ENCODE measurements at regions not wholly inside any gene's neighbourhood (a gene's known extent, or its start where the extent isn't known, plus 50 kb on each side); places are given as distances from the start of the nearest gene placed in this dataset.

DNA sequence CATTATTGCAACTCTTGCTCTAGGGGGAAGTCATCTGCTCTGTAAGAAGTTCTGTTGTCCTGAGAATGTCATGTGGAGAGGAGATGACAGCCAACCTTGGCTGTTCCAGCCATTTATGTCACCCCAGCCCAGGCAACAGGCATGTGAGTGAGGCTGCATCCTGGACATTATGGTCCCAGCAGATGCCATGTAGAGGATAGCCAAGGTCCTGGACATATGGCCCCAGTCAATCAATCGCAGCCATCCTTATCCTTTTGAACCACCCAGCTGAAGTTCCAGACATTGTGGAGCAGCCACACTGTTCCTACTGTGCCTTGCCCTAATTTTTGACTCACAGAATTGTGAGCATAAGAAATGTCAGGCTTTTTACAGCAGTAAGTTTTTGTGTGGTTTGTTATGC lies 84.9 kb downstream of the AVPR1A start:
- TF ChIP-seq, protein P1, sequence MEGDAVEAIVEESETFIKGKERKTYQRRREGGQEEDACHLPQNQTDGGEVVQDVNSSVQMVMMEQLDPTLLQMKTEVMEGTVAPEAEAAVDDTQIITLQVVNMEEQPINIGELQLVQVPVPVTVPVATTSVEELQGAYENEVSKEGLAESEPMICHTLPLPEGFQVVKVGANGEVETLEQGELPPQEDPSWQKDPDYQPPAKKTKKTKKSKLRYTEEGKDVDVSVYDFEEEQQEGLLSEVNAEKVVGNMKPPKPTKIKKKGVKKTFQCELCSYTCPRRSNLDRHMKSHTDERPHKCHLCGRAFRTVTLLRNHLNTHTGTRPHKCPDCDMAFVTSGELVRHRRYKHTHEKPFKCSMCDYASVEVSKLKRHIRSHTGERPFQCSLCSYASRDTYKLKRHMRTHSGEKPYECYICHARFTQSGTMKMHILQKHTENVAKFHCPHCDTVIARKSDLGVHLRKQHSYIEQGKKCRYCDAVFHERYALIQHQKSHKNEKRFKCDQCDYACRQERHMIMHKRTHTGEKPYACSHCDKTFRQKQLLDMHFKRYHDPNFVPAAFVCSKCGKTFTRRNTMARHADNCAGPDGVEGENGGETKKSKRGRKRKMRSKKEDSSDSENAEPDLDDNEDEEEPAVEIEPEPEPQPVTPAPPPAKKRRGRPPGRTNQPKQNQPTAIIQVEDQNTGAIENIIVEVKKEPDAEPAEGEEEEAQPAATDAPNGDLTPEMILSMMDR (IDR thresholded peaks at IDR 0.05; ENCODE audit: unreplicated experiment): no peak
- H3K4me1 Mint-ChIP-seq (ENCODE audit: low read depth, unreplicated experiment): no peaks in the 10 kb centered on the region
- no TSS peak for BruUV-seq (replicated peaks)
- no peak for DNase-seq
- no peak overlapping the region for H3K4me3 Mint-ChIP-seq (ENCODE audit: low read depth, unreplicated experiment)
- H3K9me3 Mint-ChIP-seq (ENCODE audit: low read depth, unreplicated experiment): no peaks in the 10 kb centered on the region
- H3K36me3 Mint-ChIP-seq (ENCODE audit: insufficient read depth, unreplicated experiment): no peaks in the 10 kb centered on the region
- no peaks in the 10 kb centered on the region for H3K27me3 Mint-ChIP-seq (ENCODE audit: unreplicated experiment)
- CTCF ChIA-PET: no interaction called here
- intact Hi-C loops (cut with micrococcal nuclease; ENCODE audit: unreplicated experiment): loop anchor here (5.0 to 10.0 kb wide), 3 partner anchors 84 to 801 kb away; partner anchors contain the start of gene USP15
- H3K27ac Mint-ChIP-seq (ENCODE audit: unreplicated experiment): no peak overlapping the region

GRCh38 chr12:63064080-63064479 lies 86.9 kb downstream of the AVPR1A start:
- H3K36me3 Mint-ChIP-seq (ENCODE audit: insufficient read depth, unreplicated experiment): no peaks in the 10 kb centered on the region
- no peak overlapping the region for H3K27ac Mint-ChIP-seq (ENCODE audit: unreplicated experiment)
- CTCF ChIA-PET: interaction anchor here (0.7 kb wide), 2 partner anchors 12 to 139 kb away, joined by 3 read pairs; no protein-coding TSS in a partner anchor
- TF ChIP-seq, protein P1 (IDR thresholded peaks at IDR 0.05; ENCODE audit: unreplicated experiment): no peak
- no peak overlapping the region for H3K4me3 Mint-ChIP-seq (ENCODE audit: low read depth, unreplicated experiment)
- H3K4me1 Mint-ChIP-seq (ENCODE audit: low read depth, unreplicated experiment): no peaks in the 10 kb centered on the region
- BruUV-seq (replicated peaks): no TSS peak
- no peaks in the 10 kb centered on the region for H3K27me3 Mint-ChIP-seq (ENCODE audit: unreplicated experiment)
- intact Hi-C loops (cut with micrococcal nuclease; ENCODE audit: unreplicated experiment): loop anchor here (10.0 kb wide), 1 partner anchor 799 kb away; the partner anchor contains the start of gene USP15
- DNase-seq: no peak
- H3K9me3 Mint-ChIP-seq (ENCODE audit: low read depth, unreplicated experiment): no peaks in the 10 kb centered on the region

DNA sequence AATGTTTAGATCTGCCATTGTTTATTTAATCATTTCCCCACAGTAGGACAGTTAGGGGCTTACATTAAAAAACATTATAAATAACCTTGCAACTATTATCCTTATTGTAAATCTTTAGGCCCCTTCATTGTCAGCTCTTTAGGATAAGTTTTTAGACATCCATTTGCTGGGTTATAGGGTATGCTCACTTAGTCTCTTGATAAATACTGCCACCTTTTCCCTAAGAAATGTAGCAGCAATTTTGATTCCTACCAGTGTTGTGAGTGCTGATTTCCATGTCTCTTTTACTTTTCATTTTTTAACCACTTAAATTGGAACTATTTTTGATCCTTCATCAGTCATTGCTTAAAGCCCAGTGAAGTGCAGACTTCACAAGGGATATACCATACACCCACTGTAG lies 94.4 kb downstream of the AVPR1A start:
- H3K27ac Mint-ChIP-seq (ENCODE audit: unreplicated experiment): no peak overlapping the region
- intact Hi-C loops (cut with micrococcal nuclease; ENCODE audit: unreplicated experiment): no loop called here
- no TSS peak for BruUV-seq (replicated peaks)
- no peaks in the 10 kb centered on the region for H3K4me1 Mint-ChIP-seq (ENCODE audit: low read depth, unreplicated experiment)
- H3K27me3 Mint-ChIP-seq (ENCODE audit: unreplicated experiment): no peaks in the 10 kb centered on the region
- H3K9me3 Mint-ChIP-seq (ENCODE audit: low read depth, unreplicated experiment): no peaks in the 10 kb centered on the region
- CTCF ChIA-PET: no interaction called here
- no peak for DNase-seq
- TF ChIP-seq, protein P1 (IDR thresholded peaks at IDR 0.05; ENCODE audit: unreplicated experiment): no peak
- no peak overlapping the region for H3K4me3 Mint-ChIP-seq (ENCODE audit: low read depth, unreplicated experiment)
- no peaks in the 10 kb centered on the region for H3K36me3 Mint-ChIP-seq (ENCODE audit: insufficient read depth, unreplicated experiment)

DNA sequence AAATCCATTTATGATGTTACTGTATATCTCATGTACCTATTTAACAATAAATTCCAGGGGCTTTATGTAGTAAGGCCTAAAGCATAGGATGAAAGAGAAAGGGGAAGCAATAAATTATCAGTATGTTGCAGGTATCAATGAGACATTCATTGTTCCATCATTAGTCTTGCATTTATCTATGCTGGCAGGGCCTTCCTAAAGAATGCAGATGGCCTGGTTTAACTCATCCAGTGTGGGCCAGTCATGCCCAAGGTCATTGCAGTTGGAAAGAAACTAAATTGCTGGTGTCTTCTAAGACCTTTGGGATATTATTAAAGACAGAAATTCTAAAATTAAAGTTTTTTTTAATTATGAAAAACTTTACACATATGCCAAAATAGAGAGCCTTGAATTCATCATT lies 98.3 kb downstream of the AVPR1A start:
- no peak overlapping the region for H3K4me3 Mint-ChIP-seq (ENCODE audit: low read depth, unreplicated experiment)
- CTCF ChIA-PET: no interaction called here
- no peaks in the 10 kb centered on the region for H3K4me1 Mint-ChIP-seq (ENCODE audit: low read depth, unreplicated experiment)
- intact Hi-C loops (cut with micrococcal nuclease; ENCODE audit: unreplicated experiment): no loop called here
- no peaks in the 10 kb centered on the region for H3K36me3 Mint-ChIP-seq (ENCODE audit: insufficient read depth, unreplicated experiment)
- H3K27ac Mint-ChIP-seq (ENCODE audit: unreplicated experiment): no peak overlapping the region
- DNase-seq: no peak
- no TSS peak for BruUV-seq (replicated peaks)
- H3K9me3 Mint-ChIP-seq (ENCODE audit: low read depth, unreplicated experiment): no peaks in the 10 kb centered on the region
- TF ChIP-seq, protein P1 (IDR thresholded peaks at IDR 0.05; ENCODE audit: unreplicated experiment): no peak
- H3K27me3 Mint-ChIP-seq (ENCODE audit: unreplicated experiment): no peaks in the 10 kb centered on the region

Data from Calu3 (cell line).